Progenitor cell of endocrine pancreas (in vitro differentiated cells): ENCODE measurements at regions not wholly inside any gene's neighbourhood (a gene's known extent, or its start where the extent isn't known, plus 50 kb on each side); places are given as distances from the start of the nearest gene placed in this dataset.
A peak's percentile ranks its signal among the peaks of the same experiment; 100 is the strongest.

Experiments
- DNase-seq: peaks from one replicate; pipeline ENCODE4 v3.0.0; 2021; ENCODE audit warnings: low spot score; ENCODE audit not compliant: unreplicated experiment
- H3K27ac Mint-ChIP-seq: 2 replicates; pipeline ENCODE4 v1.8.0; 2021; ENCODE audit warnings: mild to moderate bottlenecking, moderate library complexity, mixed read lengths
- H3K27me3 Mint-ChIP-seq: 2 replicates; pipeline ENCODE4 v1.8.0; 2021; ENCODE audit warnings: mixed read lengths
- H3K36me3 Mint-ChIP-seq: 2 replicates; pipeline ENCODE4 v1.8.0; 2022; ENCODE audit warnings: mixed read lengths; ENCODE audit not compliant: insufficient read depth
- H3K4me1 Mint-ChIP-seq: 2 replicates; pipeline ENCODE4 v1.8.0; 2021; ENCODE audit warnings: low read depth, mixed read lengths
- H3K4me3 Mint-ChIP-seq: 2 replicates; pipeline ENCODE4 v1.8.0; 2021; ENCODE audit warnings: low read depth, mild to moderate bottlenecking, moderate library complexity, mixed read lengths
- H3K9me3 Mint-ChIP-seq: 2 replicates; pipeline ENCODE4 v1.8.0; 2021; ENCODE audit warnings: low read depth, mixed read lengths
- CTCF ChIP-seq: fragments of 200-600 bp; sonication (generic); IDR thresholded peaks from one replicate; pipeline ENCODE4 v1.5.0; 2021; ENCODE audit warnings: antibody characterized with exemption, mild to moderate bottlenecking; ENCODE audit not compliant: unreplicated experiment

GRCh38 chr7:50957855-50958254 lies 175.2 kb upstream of the GRB10 start:
- Mint-ChIP-seq H3K4me1 (peaks cover 9% of the 10 kb centered on the region), H3K9me3 (peaks cover 6% of the 10 kb centered on the region), H3K36me3 (no peaks in the 10 kb centered on the region), H3K27me3 (no peaks in the 10 kb centered on the region), H3K4me3 (no peak overlapping the region), H3K27ac (peak overlapping the region; percentile 66)
- DNase-seq = no peak
- no peak for TF ChIP-seq CTCF

GRCh38 chr7:50957431-50957830 lies 174.7 kb upstream of the GRB10 start:
- H3K36me3 Mint-ChIP-seq = no peaks in the 10 kb centered on the region
- H3K27ac Mint-ChIP-seq = peak overlapping the region; percentile 66

GRCh38 chr7:50956522-50957155 lies 173.9 kb upstream of the GRB10 start:
- Mint-ChIP-seq H3K4me1 (peaks cover 13% of the 10 kb centered on the region), H3K27ac (no peak overlapping the region), H3K27me3 (no peaks in the 10 kb centered on the region), H3K9me3 (peaks cover 6% of the 10 kb centered on the region), H3K36me3 (no peaks in the 10 kb centered on the region), H3K4me3 (no peak overlapping the region)
- no peak for DNase-seq
- TF ChIP-seq CTCF = no peak

More at GRCh38 chr7:50957431-50957830, 174.7 kb upstream of the GRB10 start:
- DNase-seq = no peak
- peaks cover 12% of the 10 kb centered on the region for H3K4me1 Mint-ChIP-seq
- no peak for TF ChIP-seq CTCF
- H3K9me3 Mint-ChIP-seq = peaks cover 6% of the 10 kb centered on the region
- H3K4me3 Mint-ChIP-seq = no peak overlapping the region
- no peaks in the 10 kb centered on the region for H3K27me3 Mint-ChIP-seq

- no peak overlapping the region for H3K4me3 Mint-ChIP-seq
These were observed 172.0 kb upstream of the GRB10 start for GRCh38 chr7:50954716-50955115.

GRCh38 chr7:50954245-50954644 lies 171.5 kb upstream of the GRB10 start:
- Mint-ChIP-seq H3K27me3 (no peaks in the 10 kb centered on the region), H3K9me3 (peaks cover 22% of the 10 kb centered on the region), H3K36me3 (peaks cover 2% of the 10 kb centered on the region), H3K27ac (no peak overlapping the region), H3K4me1 (peaks cover 13% of the 10 kb centered on the region), H3K4me3 (no peak overlapping the region)
- no peak for DNase-seq
- TF ChIP-seq CTCF = no peak

More at GRCh38 chr7:50954716-50955115, 172.0 kb upstream of the GRB10 start:
- Mint-ChIP-seq H3K36me3 (peaks cover 2% of the 10 kb centered on the region), H3K9me3 (peaks cover 17% of the 10 kb centered on the region), H3K27ac (no peak overlapping the region), H3K4me1 (peaks cover 13% of the 10 kb centered on the region), H3K27me3 (no peaks in the 10 kb centered on the region)
- no peak for DNase-seq
- no peak for TF ChIP-seq CTCF
